ENCODE measurements at regions not wholly inside any gene's neighbourhood (a gene's known extent, or its start where the extent isn't known, plus 50 kb on each side); places are given as distances from the start of the nearest gene placed in this dataset.

DNA sequence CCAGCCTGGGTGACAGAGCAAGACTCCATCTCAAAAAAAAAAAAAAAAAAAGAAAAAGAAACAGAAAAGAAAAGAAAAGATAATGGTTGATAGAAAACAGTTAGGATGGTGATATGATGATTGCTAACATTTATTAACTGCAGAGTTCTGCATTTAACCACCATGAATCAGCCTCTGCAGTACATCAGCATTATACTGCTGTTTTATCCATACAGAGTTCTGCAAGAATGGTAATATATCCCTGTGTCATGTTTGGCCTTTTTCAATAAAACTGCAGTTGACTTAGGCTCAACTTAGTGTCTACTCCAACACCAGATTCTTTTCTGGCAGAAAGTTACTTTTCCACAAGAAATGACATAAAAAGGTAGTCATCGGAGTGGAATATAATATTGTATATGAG lies 62.6 kb downstream of the DUSP6 start:
- WGBS, 2 experiments (ENCODE audit: insufficient coverage in 2 of 2), result no CpG with 5 or more reads among the region's 1 CpG
- H3K27ac ChIP-seq (ENCODE audit: low read depth, low read length, severe bottlenecking), result no peak overlapping the region
- H3K36me3 ChIP-seq (ENCODE audit: control insufficient read depth, insufficient read depth, low read length), result no peaks in the 10 kb centered on the region
- H3K4me1 ChIP-seq (ENCODE audit: control insufficient read depth, insufficient read depth, low read length, poor library complexity, severe bottlenecking), result no peaks in the 10 kb centered on the region
- H3K4me3 ChIP-seq (ENCODE audit: extremely low read depth, insufficient read depth, low read length, poor library complexity, severe bottlenecking), result no peak overlapping the region
- H3K9me3 ChIP-seq (ENCODE audit: control insufficient read depth, low read length), result no peaks in the 10 kb centered on the region

DNA sequence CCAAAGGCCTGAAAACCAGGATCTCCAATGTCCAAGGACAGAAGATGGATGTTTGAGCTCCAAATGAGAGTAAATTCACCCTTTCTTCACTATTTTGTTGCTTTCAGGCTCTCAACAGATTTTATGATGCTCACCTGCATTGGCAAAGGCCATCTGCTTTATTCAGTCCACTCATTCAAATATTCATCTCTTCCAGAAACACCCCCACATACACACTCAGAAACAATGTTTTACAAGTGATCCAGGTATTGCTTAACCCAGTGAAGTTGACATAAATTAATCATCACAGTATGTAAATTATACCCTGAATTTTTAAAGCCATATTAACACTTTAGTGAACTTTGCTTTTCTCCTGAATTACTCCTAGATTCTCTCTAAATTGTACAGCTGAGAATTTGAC lies 63.3 kb downstream of the DUSP6 start:
- H3K9me3 ChIP-seq (ENCODE audit: control insufficient read depth, low read length), result no peaks in the 10 kb centered on the region
- no peaks in the 10 kb centered on the region for H3K4me1 ChIP-seq (ENCODE audit: control insufficient read depth, insufficient read depth, low read length, poor library complexity, severe bottlenecking)
- no peaks in the 10 kb centered on the region for H3K36me3 ChIP-seq (ENCODE audit: control insufficient read depth, insufficient read depth, low read length)
- no peak overlapping the region for H3K4me3 ChIP-seq (ENCODE audit: extremely low read depth, insufficient read depth, low read length, poor library complexity, severe bottlenecking)
- no peak overlapping the region for H3K27ac ChIP-seq (ENCODE audit: low read depth, low read length, severe bottlenecking)

DNA sequence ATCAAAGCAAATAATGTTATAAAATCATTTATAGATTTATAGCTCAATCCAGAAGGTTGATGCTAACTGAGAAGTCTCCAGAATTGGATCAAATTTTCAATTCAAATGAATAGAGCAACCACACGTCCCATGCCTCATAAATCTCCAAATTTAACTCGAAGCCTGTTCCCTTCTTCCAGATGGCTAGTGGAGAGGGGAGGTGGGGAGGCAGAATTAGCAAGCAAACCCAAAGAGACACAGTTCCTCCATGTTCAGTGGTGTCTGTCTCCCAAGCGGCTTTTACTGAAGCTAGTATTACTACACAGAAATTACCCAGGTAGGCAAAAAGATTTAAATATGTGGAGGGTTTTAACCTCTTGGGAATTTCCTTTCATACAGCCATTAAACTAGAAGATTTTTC lies 65.8 kb downstream of the DUSP6 start:
- no CpG with 5 or more reads among the region's 3 CpGs for WGBS, 2 experiments (ENCODE audit: insufficient coverage in 2 of 2)
- Histone ChIP-seq H3K36me3 (ENCODE audit: control insufficient read depth, insufficient read depth, low read length) (no peaks in the 10 kb centered on the region), H3K9me3 (ENCODE audit: control insufficient read depth, low read length) (no peaks in the 10 kb centered on the region)

DNA sequence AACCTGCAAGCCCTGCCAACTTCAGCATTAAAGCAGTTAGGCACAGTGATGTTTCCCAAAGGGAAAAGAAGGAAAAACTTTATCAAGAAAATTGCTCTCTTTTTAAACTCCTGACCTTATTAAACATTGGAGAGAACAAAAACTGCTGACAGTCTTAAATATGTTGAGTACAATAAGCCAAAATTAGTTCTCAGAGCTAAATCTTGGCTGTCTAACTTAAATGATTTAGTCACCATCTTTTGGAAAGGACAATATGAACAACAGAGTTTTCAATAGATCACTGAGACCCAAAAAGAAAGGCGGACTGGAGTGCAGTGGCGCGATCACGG lies 70.8 kb downstream of the DUSP6 start:
- Histone ChIP-seq H3K36me3 (ENCODE audit: control insufficient read depth, insufficient read depth, low read length) (no peaks in the 10 kb centered on the region), H3K4me3 (ENCODE audit: extremely low read depth, insufficient read depth, low read length, poor library complexity, severe bottlenecking) (no peak overlapping the region)
- WGBS, 2 experiments (ENCODE audit: insufficient coverage in 2 of 2), result 100% methylated on average over 4 of the region's 4 CpGs; no CpG with 5 or more reads in 1 of the 2 experiments

More for the DNA sequence above, 65.8 kb downstream of the DUSP6 start:
- Histone ChIP-seq H3K27ac (ENCODE audit: low read depth, low read length, severe bottlenecking) (no peak overlapping the region), H3K4me3 (ENCODE audit: extremely low read depth, insufficient read depth, low read length, poor library complexity, severe bottlenecking) (no peak overlapping the region), H3K4me1 (ENCODE audit: control insufficient read depth, insufficient read depth, low read length, poor library complexity, severe bottlenecking) (no peaks in the 10 kb centered on the region)

DNA sequence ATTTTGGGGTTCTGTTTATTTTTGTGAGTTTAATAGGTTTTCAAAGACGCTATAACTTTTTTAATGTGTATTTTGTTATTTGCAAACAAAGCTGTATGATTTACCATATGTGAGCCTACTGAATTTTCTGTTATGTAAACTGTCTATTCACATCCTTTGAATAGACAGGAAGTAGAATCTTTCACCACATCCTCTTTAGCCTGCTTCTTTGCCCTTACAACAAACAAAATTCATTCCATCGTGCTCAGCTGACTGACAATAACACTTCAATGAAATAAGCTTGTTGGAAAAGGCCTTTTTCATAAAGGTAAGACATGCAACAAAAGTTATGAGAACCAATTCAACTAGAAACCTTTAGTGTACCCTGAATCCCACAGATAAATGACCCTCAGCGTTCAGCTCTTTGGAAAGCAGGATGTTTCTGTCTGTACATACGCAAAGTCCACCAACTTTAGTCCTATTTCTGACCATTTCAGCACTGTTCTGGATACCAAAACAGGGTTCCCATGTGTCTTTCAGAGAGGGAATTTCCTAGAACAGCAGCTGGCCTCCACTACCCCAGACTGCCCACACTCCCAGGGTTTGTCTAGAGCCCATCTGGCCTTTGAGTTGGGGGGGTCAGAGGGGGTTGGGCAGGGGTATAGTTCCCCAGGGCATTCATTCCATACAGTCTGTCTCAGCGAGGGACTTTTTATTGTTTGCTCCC lies 71.3 kb downstream of the DUSP6 start:
- peaks cover 6% of the 10 kb centered on the region for H3K4me1 ChIP-seq (ENCODE audit: control insufficient read depth, insufficient read depth, low read length, poor library complexity, severe bottlenecking)
- no peak overlapping the region for H3K27ac ChIP-seq (ENCODE audit: low read depth, low read length, severe bottlenecking)
- H3K9me3 ChIP-seq (ENCODE audit: control insufficient read depth, low read length), result no peaks in the 10 kb centered on the region
- H3K36me3 ChIP-seq (ENCODE audit: control insufficient read depth, insufficient read depth, low read length), result no peaks in the 10 kb centered on the region
- H3K4me3 ChIP-seq (ENCODE audit: extremely low read depth, insufficient read depth, low read length, poor library complexity, severe bottlenecking), result no peak overlapping the region
- WGBS, 2 experiments (ENCODE audit: insufficient coverage in 2 of 2), result 77 to 90% methylated on average over 3 of the region's 5 CpGs

More for the DNA sequence above, 70.8 kb downstream of the DUSP6 start:
- no peak overlapping the region for H3K27ac ChIP-seq (ENCODE audit: low read depth, low read length, severe bottlenecking)
- no peaks in the 10 kb centered on the region for H3K9me3 ChIP-seq (ENCODE audit: control insufficient read depth, low read length)
- peaks cover 6% of the 10 kb centered on the region for H3K4me1 ChIP-seq (ENCODE audit: control insufficient read depth, insufficient read depth, low read length, poor library complexity, severe bottlenecking)

DNA sequence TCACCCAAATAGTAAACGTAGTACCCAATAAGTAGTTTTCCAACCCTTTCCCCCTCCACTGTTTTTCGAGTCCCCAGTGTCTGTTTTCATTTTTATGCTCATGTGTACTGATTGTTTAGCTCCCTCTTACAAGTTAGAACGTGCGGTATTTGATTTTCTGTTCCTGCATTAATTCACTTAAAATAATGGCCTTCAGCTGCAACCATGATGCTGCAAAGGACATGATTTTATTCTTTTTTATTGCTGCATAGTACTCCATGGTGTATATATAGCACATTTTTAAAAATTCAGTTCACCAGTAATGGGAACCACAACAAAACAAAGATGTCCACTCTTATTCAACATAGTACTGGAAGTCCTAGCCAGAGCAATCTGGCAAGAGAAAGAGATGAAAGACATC lies 72.8 kb downstream of the DUSP6 start:
- peaks cover 6% of the 10 kb centered on the region for H3K4me1 ChIP-seq (ENCODE audit: control insufficient read depth, insufficient read depth, low read length, poor library complexity, severe bottlenecking)
- no peaks in the 10 kb centered on the region for H3K36me3 ChIP-seq (ENCODE audit: control insufficient read depth, insufficient read depth, low read length)
- no peak overlapping the region for H3K4me3 ChIP-seq (ENCODE audit: extremely low read depth, insufficient read depth, low read length, poor library complexity, severe bottlenecking)
- H3K27ac ChIP-seq (ENCODE audit: low read depth, low read length, severe bottlenecking), result no peak overlapping the region
- H3K9me3 ChIP-seq (ENCODE audit: control insufficient read depth, low read length), result no peaks in the 10 kb centered on the region
- WGBS, 2 experiments (ENCODE audit: insufficient coverage in 2 of 2), result 67 to 73% methylated on average over 1 to 3 of the region's 4 CpGs

DNA sequence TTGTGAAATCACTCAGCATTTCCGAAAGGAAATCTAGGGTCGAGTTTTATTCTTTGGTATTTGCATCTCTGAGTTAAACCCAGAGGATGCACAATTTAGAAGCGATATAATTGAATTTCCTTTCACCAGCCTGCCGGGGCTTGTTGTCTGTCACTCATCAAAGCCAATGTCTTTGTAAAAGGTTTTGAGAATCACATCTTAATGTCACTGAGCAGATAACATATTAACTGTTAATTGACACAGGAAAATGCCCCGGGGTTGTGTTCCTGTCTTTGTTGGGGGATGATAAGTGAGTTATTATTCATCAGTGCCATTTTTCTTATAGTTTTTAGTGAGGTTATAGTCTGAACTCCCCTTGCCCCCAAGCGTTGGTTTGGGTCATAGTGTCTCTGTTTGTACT lies 73.4 kb downstream of the DUSP6 start:
- no peaks in the 10 kb centered on the region for H3K36me3 ChIP-seq (ENCODE audit: control insufficient read depth, insufficient read depth, low read length)
- no peaks in the 10 kb centered on the region for H3K9me3 ChIP-seq (ENCODE audit: control insufficient read depth, low read length)
- H3K4me1 ChIP-seq (ENCODE audit: control insufficient read depth, insufficient read depth, low read length, poor library complexity, severe bottlenecking), result peaks cover 6% of the 10 kb centered on the region
- no peak overlapping the region for H3K27ac ChIP-seq (ENCODE audit: low read depth, low read length, severe bottlenecking)
- 93 to 100% methylated on average over 2 to 3 of the region's 6 CpGs for WGBS, 2 experiments (ENCODE audit: insufficient coverage in 2 of 2)
- H3K4me3 ChIP-seq (ENCODE audit: extremely low read depth, insufficient read depth, low read length, poor library complexity, severe bottlenecking), result no peak overlapping the region

DNA sequence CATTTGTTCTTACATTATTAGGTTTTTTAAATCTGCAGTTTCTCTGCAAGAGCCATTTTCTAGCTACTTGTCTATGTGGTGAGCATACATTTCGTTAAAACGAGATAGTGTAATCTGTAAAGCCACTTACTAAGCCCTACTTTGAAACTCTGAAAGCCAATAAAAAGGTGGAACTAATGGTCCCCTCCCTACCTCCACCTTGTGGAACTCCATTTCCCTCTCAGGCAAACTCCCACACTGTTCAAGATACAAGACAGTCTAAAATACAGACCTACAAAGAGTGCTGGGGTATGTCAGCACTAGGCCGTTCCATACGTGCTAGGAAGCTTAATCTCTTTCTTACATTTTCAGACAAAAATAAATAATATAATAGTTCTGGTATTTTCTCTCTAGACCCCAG lies 74.1 kb downstream of the DUSP6 start:
- Histone ChIP-seq H3K27ac (ENCODE audit: low read depth, low read length, severe bottlenecking) (no peak overlapping the region), H3K4me1 (ENCODE audit: control insufficient read depth, insufficient read depth, low read length, poor library complexity, severe bottlenecking) (peaks cover 6% of the 10 kb centered on the region), H3K4me3 (ENCODE audit: extremely low read depth, insufficient read depth, low read length, poor library complexity, severe bottlenecking) (no peak overlapping the region), H3K9me3 (ENCODE audit: control insufficient read depth, low read length) (no peaks in the 10 kb centered on the region), H3K36me3 (ENCODE audit: control insufficient read depth, insufficient read depth, low read length) (no peaks in the 10 kb centered on the region)
- 100% methylated on average over 1 to 2 of the region's 4 CpGs for WGBS, 2 experiments (ENCODE audit: insufficient coverage in 2 of 2)

DNA sequence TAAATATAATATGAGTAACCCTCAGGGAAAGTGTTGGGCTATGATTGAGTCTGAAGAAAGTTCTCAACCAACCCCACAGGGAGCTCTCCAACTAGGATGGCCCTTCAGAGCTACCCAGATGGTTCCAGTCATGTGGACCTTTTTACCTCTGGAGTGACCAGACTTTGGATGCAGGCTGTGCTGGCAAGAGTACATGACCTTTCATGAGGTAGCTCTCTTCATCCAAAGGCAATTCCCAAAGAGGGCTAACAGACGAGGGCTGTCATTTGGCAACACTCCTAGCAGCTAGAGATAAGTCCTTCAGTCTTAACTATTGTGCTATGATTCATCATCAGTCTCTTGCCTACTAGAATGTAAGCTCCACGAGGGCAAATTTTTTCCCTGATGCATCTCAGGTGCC lies 75.4 kb downstream of the DUSP6 start:
- Histone ChIP-seq H3K36me3 (ENCODE audit: control insufficient read depth, insufficient read depth, low read length) (no peaks in the 10 kb centered on the region), H3K27ac (ENCODE audit: low read depth, low read length, severe bottlenecking) (no peak overlapping the region), H3K9me3 (ENCODE audit: control insufficient read depth, low read length) (no peaks in the 10 kb centered on the region), H3K4me1 (ENCODE audit: control insufficient read depth, insufficient read depth, low read length, poor library complexity, severe bottlenecking) (peaks cover 6% of the 10 kb centered on the region), H3K4me3 (ENCODE audit: extremely low read depth, insufficient read depth, low read length, poor library complexity, severe bottlenecking) (no peak overlapping the region)
- 64 to 100% methylated on average over 1 of the region's 2 CpGs for WGBS, 2 experiments (ENCODE audit: insufficient coverage in 2 of 2)

DNA sequence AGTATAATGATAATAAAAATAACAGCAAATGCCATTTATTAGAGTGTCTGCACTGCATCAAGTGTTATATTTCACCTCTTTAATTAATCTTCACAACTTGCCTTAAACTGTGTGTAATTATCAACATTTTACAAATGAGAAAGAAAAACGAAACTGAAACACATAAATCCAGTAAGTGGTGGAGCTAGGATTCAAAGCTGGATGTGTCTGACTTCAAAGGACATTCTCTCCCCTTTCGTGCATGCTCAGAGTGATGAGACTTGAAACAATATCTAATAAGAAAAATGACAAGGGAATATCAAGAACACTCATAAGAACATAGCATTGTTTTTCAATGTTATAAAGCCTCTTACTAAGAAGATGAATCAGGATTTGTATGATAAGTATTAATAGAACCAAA lies 78.8 kb downstream of the DUSP6 start:
- H3K9me3 ChIP-seq (ENCODE audit: control insufficient read depth, low read length), result peaks cover 4% of the 10 kb centered on the region
- no CpG with 5 or more reads among the region's 2 CpGs for WGBS, 2 experiments (ENCODE audit: insufficient coverage in 2 of 2)
- no peak overlapping the region for H3K27ac ChIP-seq (ENCODE audit: low read depth, low read length, severe bottlenecking)
- no peak overlapping the region for H3K4me3 ChIP-seq (ENCODE audit: extremely low read depth, insufficient read depth, low read length, poor library complexity, severe bottlenecking)
- H3K36me3 ChIP-seq (ENCODE audit: control insufficient read depth, insufficient read depth, low read length), result no peaks in the 10 kb centered on the region
- H3K4me1 ChIP-seq (ENCODE audit: control insufficient read depth, insufficient read depth, low read length, poor library complexity, severe bottlenecking), result no peaks in the 10 kb centered on the region

DNA sequence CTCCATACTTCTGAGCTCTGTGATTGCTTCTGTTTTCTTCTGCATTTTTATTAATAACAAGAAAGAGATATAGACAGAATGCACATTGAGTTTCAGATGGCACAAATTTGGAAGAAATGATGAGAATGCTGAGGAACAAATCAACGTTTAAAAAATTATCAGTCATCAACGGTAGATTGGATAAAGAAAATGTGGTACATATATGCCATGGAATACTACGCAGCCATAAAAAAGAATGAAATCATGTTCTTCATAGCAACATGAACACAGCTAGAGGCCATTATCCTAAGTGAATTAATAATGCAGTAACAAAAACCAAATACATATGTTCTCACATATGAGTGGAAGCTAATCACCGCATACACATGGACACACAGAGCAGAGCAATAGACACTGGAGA lies 81.8 kb downstream of the DUSP6 start:
- no peak overlapping the region for H3K27ac ChIP-seq (ENCODE audit: low read depth, low read length, severe bottlenecking)
- no peaks in the 10 kb centered on the region for H3K36me3 ChIP-seq (ENCODE audit: control insufficient read depth, insufficient read depth, low read length)
- no peak overlapping the region for H3K4me3 ChIP-seq (ENCODE audit: extremely low read depth, insufficient read depth, low read length, poor library complexity, severe bottlenecking)
- peaks cover 4% of the 10 kb centered on the region for H3K9me3 ChIP-seq (ENCODE audit: control insufficient read depth, low read length)
- H3K4me1 ChIP-seq (ENCODE audit: control insufficient read depth, insufficient read depth, low read length, poor library complexity, severe bottlenecking), result no peaks in the 10 kb centered on the region
- 92 to 100% methylated on average over 1 to 2 of the region's 4 CpGs for WGBS, 2 experiments (ENCODE audit: insufficient coverage in 2 of 2)

Data from mesodermal cell (in vitro differentiated cells).